Mesenchymal stem cell (in vitro differentiated cells and primary cell): ENCODE measurements at regions not wholly inside any gene's neighbourhood (a gene's known extent, or its start where the extent isn't known, plus 50 kb on each side); places are given as distances from the start of the nearest gene placed in this dataset.

ENCODE experiments used
- DNase-seq: peaks from one replicate; pipeline ENCODE4 v3.0.0-alpha.2; 2013
- H2AFZ ChIP-seq: one replicate; pipeline ENCODE4 v1.6.1; 2013; ENCODE audit warnings: low read depth, mild to moderate bottlenecking, control low read depth, inconsistent platforms, low read length, moderate library complexity
- H2AK5ac ChIP-seq: 2 replicates; pipeline ENCODE4 v1.6.1; 2013; ENCODE audit warnings: low read length, moderate library complexity, mild to moderate bottlenecking, inconsistent platforms; ENCODE audit not compliant: severe bottlenecking
- H2BK120ac ChIP-seq: one replicate; pipeline ENCODE4 v1.6.1; 2013; ENCODE audit warnings: low read depth, mild to moderate bottlenecking, inconsistent platforms, low read length, moderate library complexity
- H2BK12ac ChIP-seq, 2 experiments: one replicate each; pipeline ENCODE4 v1.6.1; 2013; ENCODE audit warnings: inconsistent platforms in 2 of 2, low read length in 2 of 2, mild to moderate bottlenecking in 2 of 2, moderate library complexity in 2 of 2, control low read depth in 1 of 2
- H2BK15ac ChIP-seq: one replicate; pipeline ENCODE4 v1.6.1; 2013; ENCODE audit warnings: mild to moderate bottlenecking, low read depth, inconsistent platforms; ENCODE audit not compliant: poor library complexity, severe bottlenecking
- H2BK5ac ChIP-seq: 2 replicates; pipeline ENCODE4 v1.6.1; 2013; ENCODE audit warnings: low read depth, mild to moderate bottlenecking, low read length, control low read depth, inconsistent platforms; ENCODE audit not compliant: poor library complexity, severe bottlenecking
- H3K14ac ChIP-seq, 2 experiments: one replicate each; pipeline ENCODE4 v1.6.1; 2013; ENCODE audit warnings: inconsistent platforms in 2 of 2, low read length in 2 of 2, control low read depth in 1 of 2, mild to moderate bottlenecking in 1 of 2, moderate library complexity in 1 of 2
- H3K18ac ChIP-seq, 2 experiments: one replicate each; pipeline ENCODE4 v1.6.1; 2013; ENCODE audit warnings: inconsistent platforms in 2 of 2, low read length in 2 of 2, control low read depth in 1 of 2, low read depth in 1 of 2, mild to moderate bottlenecking in 1 of 2
- H3K23ac ChIP-seq, 2 experiments: one replicate each; pipeline ENCODE4 v1.6.1; 2013; ENCODE audit warnings: inconsistent platforms in 2 of 2, low read length in 2 of 2, mild to moderate bottlenecking in 2 of 2, moderate library complexity in 2 of 2, control low read depth in 1 of 2
- H3K27ac ChIP-seq: 2 replicates; pipeline ENCODE4 v1.5.1; 2013; ENCODE audit warnings: mild to moderate bottlenecking, moderate library complexity, low read length, control low read depth, inconsistent platforms; ENCODE audit not compliant: poor library complexity, severe bottlenecking
- H3K27me3 ChIP-seq, 2 experiments: 2 replicates each; pipeline versions ENCODE4 v1.6.1 to v1.7.0; 2013; ENCODE audit warnings: low read length in 2 of 2, mild to moderate bottlenecking in 2 of 2, moderate library complexity in 2 of 2, control low read depth in 1 of 2, inconsistent platforms in 1 of 2; ENCODE audit not compliant: control insufficient read depth in 1 of 2, insufficient read depth in 1 of 2
- H3K36me3 ChIP-seq, 2 experiments: 2 replicates each; pipeline versions ENCODE4 v1.6.1 to v1.7.0; 2013; ENCODE audit warnings: low read length in 2 of 2, control low read depth in 1 of 2, inconsistent platforms in 1 of 2, low read depth in 1 of 2, mild to moderate bottlenecking in 1 of 2; ENCODE audit not compliant: insufficient read depth in 2 of 2, control insufficient read depth in 1 of 2
- H3K4ac ChIP-seq, 2 experiments: one replicate each; pipeline ENCODE4 v1.6.1; 2013; ENCODE audit warnings: inconsistent platforms in 2 of 2, low read length in 2 of 2, mild to moderate bottlenecking in 2 of 2, moderate library complexity in 2 of 2, control low read depth in 1 of 2, low read depth in 1 of 2
- H3K4me1 ChIP-seq: 2 replicates; pipeline ENCODE4 v1.6.1; 2013; ENCODE audit warnings: low read depth, low read length, control low read depth; ENCODE audit not compliant: control insufficient read depth, insufficient read depth
- H3K4me2 ChIP-seq: 2 replicates; pipeline ENCODE4 v1.6.1; 2013; ENCODE audit warnings: low read length, mild to moderate bottlenecking, inconsistent platforms; ENCODE audit not compliant: poor library complexity, severe bottlenecking
- H3K4me3 ChIP-seq, 2 experiments: 2 replicates each; pipeline versions ENCODE4 v1.5.1 to v1.7.0; 2013; ENCODE audit warnings: low read length in 2 of 2, mild to moderate bottlenecking in 2 of 2, control low read depth in 1 of 2, low read depth in 1 of 2; ENCODE audit not compliant: insufficient read depth in 1 of 2
- H3K79me1 ChIP-seq: replicated peaks from 2 replicates; pipeline ENCODE4 v1.6.1; 2013; ENCODE audit warnings: mild to moderate bottlenecking, control low read depth, low read length, inconsistent platforms; ENCODE audit not compliant: poor library complexity, severe bottlenecking
- H3K9ac ChIP-seq: 2 replicates; pipeline ENCODE4 v1.7.0; 2013; ENCODE audit warnings: mild to moderate bottlenecking, low read length, moderate library complexity
- H3K9me3 ChIP-seq: 2 replicates; pipeline ENCODE4 v1.7.0; 2013; ENCODE audit warnings: mild to moderate bottlenecking, low read length; ENCODE audit not compliant: control insufficient read depth
- H4K8ac ChIP-seq: one replicate; pipeline ENCODE4 v1.6.1; 2013; ENCODE audit warnings: inconsistent platforms, mild to moderate bottlenecking, low read length, moderate library complexity
- H4K91ac ChIP-seq: one replicate; pipeline ENCODE4 v1.6.1; 2013; ENCODE audit warnings: mild to moderate bottlenecking, low read length, inconsistent platforms
- WGBS: methylation state at CpG from one replicate; pipeline ENCODE4 v1.1.7; 2013; ENCODE audit warnings: mixed read lengths; 5-methylcytosine and 5-hydroxymethylcytosine counted together

DNA sequence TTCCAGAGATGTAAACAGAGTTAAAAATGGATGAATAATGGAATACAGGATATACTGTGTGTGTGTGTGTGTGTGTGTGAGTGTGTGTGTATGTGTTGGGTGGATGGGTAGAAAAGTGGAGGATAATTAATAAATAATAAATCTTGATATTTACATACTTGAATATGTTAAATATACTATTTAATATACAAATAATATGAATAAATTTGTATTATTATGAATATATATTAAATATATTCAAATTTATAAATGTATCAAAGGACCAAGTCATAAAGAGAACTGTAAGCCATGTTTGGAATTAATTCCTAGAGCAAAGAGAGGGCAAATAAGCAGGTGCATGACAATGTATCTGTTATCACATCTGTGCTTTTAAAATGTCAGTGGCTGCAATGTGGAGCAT is 225.3 kb downstream of the ALG10B start:
- no peak overlapping the region for H2AFZ ChIP-seq
- no peak overlapping the region for H4K8ac ChIP-seq
- H4K91ac ChIP-seq: no peak overlapping the region
- no peak overlapping the region for H3K18ac ChIP-seq
- H3K14ac ChIP-seq: no peak overlapping the region
- H3K27ac ChIP-seq: no peak overlapping the region
- H2BK12ac ChIP-seq: no peak overlapping the region
- H3K4ac ChIP-seq: no peak overlapping the region
- no peak for DNase-seq
- H3K79me1 ChIP-seq: no peaks in the 10 kb centered on the region
- H3K4me1 ChIP-seq: no peaks in the 10 kb centered on the region
- no peak overlapping the region for H2BK5ac ChIP-seq
- H3K4me3 ChIP-seq: no peak overlapping the region
- no peak overlapping the region for H3K4me2 ChIP-seq
- H3K23ac ChIP-seq: no peak overlapping the region
- no peak overlapping the region for H2BK15ac ChIP-seq
- no peaks in the 10 kb centered on the region for H3K27me3 ChIP-seq
- no peak overlapping the region for H2BK120ac ChIP-seq
- H3K9ac ChIP-seq: no peak overlapping the region
- no peaks in the 10 kb centered on the region for H3K9me3 ChIP-seq
- no peaks in the 10 kb centered on the region for H3K36me3 ChIP-seq
- H2AK5ac ChIP-seq: no peak overlapping the region

DNA sequence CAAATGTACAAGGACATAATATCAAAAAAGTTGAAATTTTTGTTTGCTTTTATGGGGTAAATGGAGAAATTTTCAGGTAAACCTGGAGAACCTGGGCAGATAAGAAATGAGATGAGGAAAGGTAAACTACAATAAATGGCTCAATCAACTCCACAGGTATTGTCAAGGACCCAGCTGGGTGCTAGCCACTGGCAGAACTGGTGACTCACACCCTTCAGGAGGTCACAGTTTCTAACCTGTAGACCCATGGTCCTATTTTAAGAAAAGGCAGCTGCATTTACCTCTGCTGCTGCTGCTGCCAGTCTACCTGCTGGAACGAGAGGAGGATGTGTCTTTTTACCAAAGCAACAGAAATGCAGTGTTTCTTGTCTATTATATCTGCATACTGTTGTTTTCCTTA is 226.6 kb downstream of the ALG10B start:
- no peak for DNase-seq
- H3K79me1 ChIP-seq: no peaks in the 10 kb centered on the region
- WGBS: 71% methylated on average over 1 of the region's 1 CpG
- no peaks in the 10 kb centered on the region for H3K4me1 ChIP-seq
- no peak overlapping the region for H2AK5ac ChIP-seq
- H3K18ac ChIP-seq: no peak overlapping the region
- H3K9me3 ChIP-seq: no peaks in the 10 kb centered on the region
- H2BK12ac ChIP-seq: no peak overlapping the region
- no peak overlapping the region for H2BK5ac ChIP-seq
- H2BK15ac ChIP-seq: no peak overlapping the region
- no peaks in the 10 kb centered on the region for H3K36me3 ChIP-seq
- H2BK120ac ChIP-seq: no peak overlapping the region
- H2AFZ ChIP-seq: no peak overlapping the region
- H4K8ac ChIP-seq: no peak overlapping the region
- no peaks in the 10 kb centered on the region for H3K27me3 ChIP-seq
- no peak overlapping the region for H3K4ac ChIP-seq
- no peak overlapping the region for H3K4me2 ChIP-seq
- H3K23ac ChIP-seq: no peak overlapping the region
- H3K4me3 ChIP-seq: no peak overlapping the region
- no peak overlapping the region for H3K27ac ChIP-seq
- H3K14ac ChIP-seq: no peak overlapping the region
- H4K91ac ChIP-seq: no peak overlapping the region
- no peak overlapping the region for H3K9ac ChIP-seq

DNA sequence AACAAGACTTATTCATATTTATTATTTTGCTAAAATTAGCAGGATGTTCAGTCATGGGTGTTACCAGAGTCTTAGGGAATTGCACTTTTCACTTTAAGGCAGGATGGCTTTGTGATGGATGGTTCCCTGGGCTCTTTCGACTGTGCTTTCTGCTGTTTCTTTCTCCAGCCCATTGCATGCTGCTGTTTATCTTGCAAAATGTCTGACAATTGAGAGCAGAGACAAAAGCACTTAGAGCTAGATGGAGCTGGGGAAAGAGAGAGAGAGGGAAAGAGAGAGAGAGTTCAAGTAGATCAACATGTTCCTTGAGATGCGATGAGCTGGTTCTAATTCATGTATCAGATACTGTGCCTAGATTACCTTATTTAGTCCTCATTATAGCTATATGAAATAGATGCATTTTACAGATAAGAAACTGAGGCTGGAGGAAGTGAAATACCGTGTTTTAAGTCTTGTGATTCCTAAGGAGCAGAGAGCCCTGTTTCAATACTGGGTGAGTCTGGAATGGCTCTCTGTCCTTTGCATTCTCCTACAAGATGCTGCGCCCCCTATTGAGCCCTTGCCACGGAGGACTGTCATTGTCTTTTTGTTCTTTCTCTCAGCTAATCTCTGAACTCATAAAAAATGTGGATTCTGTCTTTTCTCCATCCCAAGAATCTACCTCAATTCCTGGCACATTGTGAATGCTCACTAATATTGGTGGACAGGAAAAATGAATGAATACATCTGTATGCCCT is 227.9 kb downstream of the ALG10B start:
- no peak overlapping the region for H3K27ac ChIP-seq
- no peak overlapping the region for H2BK15ac ChIP-seq
- 31% methylated on average over 4 of the region's 5 CpGs for WGBS
- DNase-seq: no peak
- H3K4me3 ChIP-seq: no peak overlapping the region
- no peak overlapping the region for H3K4me2 ChIP-seq
- no peaks in the 10 kb centered on the region for H3K4me1 ChIP-seq
- no peak overlapping the region for H3K18ac ChIP-seq
- H3K23ac ChIP-seq: no peak overlapping the region
- H3K9me3 ChIP-seq: no peaks in the 10 kb centered on the region
- no peak overlapping the region for H2AFZ ChIP-seq
- H2AK5ac ChIP-seq: no peak overlapping the region
- no peak overlapping the region for H3K14ac ChIP-seq
- no peaks in the 10 kb centered on the region for H3K27me3 ChIP-seq
- no peak overlapping the region for H2BK5ac ChIP-seq
- H3K4ac ChIP-seq: no peak overlapping the region
- H3K36me3 ChIP-seq: no peaks in the 10 kb centered on the region
- H2BK120ac ChIP-seq: no peak overlapping the region
- H3K79me1 ChIP-seq: no peaks in the 10 kb centered on the region
- H4K91ac ChIP-seq: no peak overlapping the region
- no peak overlapping the region for H4K8ac ChIP-seq
- H2BK12ac ChIP-seq: no peak overlapping the region
- no peak overlapping the region for H3K9ac ChIP-seq

DNA sequence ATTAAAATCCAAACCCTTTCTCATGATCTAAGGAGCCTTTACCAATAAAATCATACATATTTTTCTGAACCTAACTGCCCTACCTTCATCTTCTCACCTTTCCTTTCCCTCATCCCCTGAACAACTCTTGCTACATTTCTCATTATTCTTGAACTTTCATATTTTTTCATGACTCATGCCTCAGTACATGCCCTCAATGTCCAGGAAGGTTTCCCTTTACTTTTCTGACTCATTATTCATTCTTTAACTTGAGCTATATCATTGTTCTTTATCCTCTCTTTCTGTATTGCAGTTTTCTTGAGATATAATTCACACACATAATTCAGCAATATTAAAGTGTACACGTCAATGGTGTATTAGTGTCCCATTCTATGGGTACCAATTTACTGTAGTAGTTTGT is 231.0 kb downstream of the ALG10B start:
- WGBS: 67% methylated on average over 1 of the region's 1 CpG
- H2BK12ac ChIP-seq: no peak overlapping the region

More for the DNA sequence above, 231.0 kb downstream of the ALG10B start:
- Histone ChIP-seq H2BK5ac (no peak overlapping the region), H2BK120ac (no peak overlapping the region), H3K4me2 (no peak overlapping the region), H3K9ac (no peak overlapping the region), H3K27me3 (no peaks in the 10 kb centered on the region), H3K18ac (no peak overlapping the region), H3K9me3 (no peaks in the 10 kb centered on the region), H3K14ac (no peak overlapping the region), H4K8ac (no peak overlapping the region), H3K79me1 (no peaks in the 10 kb centered on the region), H3K4me3 (no peak overlapping the region), H3K4ac (no peak overlapping the region), H2AK5ac (no peak overlapping the region), H3K4me1 (no peaks in the 10 kb centered on the region), H3K27ac (no peak overlapping the region), H2BK15ac (no peak overlapping the region), H3K36me3 (no peaks in the 10 kb centered on the region), H3K23ac (no peak overlapping the region), H4K91ac (no peak overlapping the region), H2AFZ (no peak overlapping the region)
- no peak for DNase-seq
